H1 (cell line): ENCODE measurements at regions not wholly inside any gene's neighbourhood (a gene's known extent, or its start where the extent isn't known, plus 50 kb on each side); places are given as distances from the start of the nearest gene placed in this dataset.

Experiments
- BCL11A ChIP-seq, 2 experiments: IDR thresholded peaks; one replicate each; pipeline ENCODE4 v1.6.1; 2011; ENCODE audit warnings: low read depth in 2 of 2, low read length in 2 of 2, mild to moderate bottlenecking in 2 of 2
- BRCA1 ChIP-seq: IDR thresholded peaks from 2 replicates; pipeline ENCODE4 v1.6.1; 2012; ENCODE audit warnings: low read depth, low read length, improper control_type of control experiment
- CEBPB ChIP-seq: IDR thresholded peaks from 2 replicates; pipeline ENCODE4 v1.6.1; 2012; ENCODE audit warnings: low read depth, low read length
- CHD2 ChIP-seq: IDR thresholded peaks from 2 replicates; pipeline ENCODE4 v1.6.1; 2012; ENCODE audit warnings: low read length, improper control_type of control experiment
- CREB1 ChIP-seq: IDR thresholded peaks from 2 replicates; pipeline ENCODE4 v1.6.1; 2012; ENCODE audit warnings: inconsistent platforms
- EP300 ChIP-seq, 2 experiments: IDR thresholded peaks; 1 replicate in 1 of 2; 2 replicates in 1 of 2; pipeline ENCODE4 v1.6.1; 2011 to 2012; ENCODE audit warnings: low read depth in 2 of 2, low read length in 2 of 2, mild to moderate bottlenecking in 2 of 2, borderline replicate concordance in 1 of 2, inconsistent platforms in 1 of 2, moderate library complexity in 1 of 2
- FOSL1 ChIP-seq: IDR thresholded peaks from 2 replicates; pipeline ENCODE4 v1.6.1; 2011; ENCODE audit warnings: mild to moderate bottlenecking, low read depth, low read length, moderate library complexity; ENCODE audit not compliant: insufficient read depth
- GABPA ChIP-seq: IDR thresholded peaks from 2 replicates; pipeline ENCODE4 v1.6.1; 2011; ENCODE audit warnings: mild to moderate bottlenecking, low read length, moderate library complexity, borderline replicate concordance; ENCODE audit not compliant: insufficient read depth
- HDAC6 ChIP-seq: IDR thresholded peaks from one replicate; pipeline ENCODE4 v1.7.1; 2012; ENCODE audit warnings: low read depth, mild to moderate bottlenecking, inconsistent platforms, low read length, moderate library complexity
- POLR2A ChIP-seq, 2 experiments: IDR thresholded peaks; 1 replicate in 1 of 2; 2 replicates in 1 of 2; pipeline ENCODE4 v1.6.1; 2011; ENCODE audit warnings: low read depth in 2 of 2, low read length in 2 of 2, mild to moderate bottlenecking in 2 of 2; ENCODE audit errors: control extremely low read depth in 1 of 2
- RNF2 ChIP-seq: fragments of 200-900, 300-1000 bp; sonication (generic); IDR thresholded peaks from 2 replicates; pipeline ENCODE4 v1.7.1; 2016; ENCODE audit warnings: borderline replicate concordance, low read depth, mild to moderate bottlenecking, antibody characterized with exemption, low read length; ENCODE audit not compliant: poor library complexity, severe bottlenecking; ENCODE audit errors: missing control alignments
- TF ChIP-seq, protein P1 (sequence below): fragments of 300-600 bp; sonication (generic); IDR thresholded peaks from 2 replicates; pipeline ENCODE4 v1.7.1; 2012; ENCODE audit warnings: low read length, moderate library complexity, mild to moderate bottlenecking, inconsistent platforms; ENCODE audit not compliant: insufficient replicate concordance

DNA sequence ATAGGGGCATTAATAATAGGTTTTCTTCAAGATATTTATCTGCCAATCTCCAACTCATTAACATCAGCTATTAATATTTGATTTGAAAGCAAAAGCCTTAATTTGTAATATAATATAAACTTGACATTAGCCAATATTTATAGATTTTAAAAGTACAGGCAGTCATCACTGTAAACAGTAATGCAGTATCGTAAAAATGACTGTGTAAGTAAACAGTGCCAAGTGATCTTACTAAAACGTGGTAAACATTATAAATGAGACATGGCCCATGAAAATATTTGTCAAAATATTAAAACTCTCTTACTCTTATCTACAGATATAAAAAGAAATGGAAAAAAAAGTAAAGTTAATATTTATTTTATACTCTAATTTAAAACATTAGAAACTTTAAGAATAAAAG is 101.6 kb upstream of the EPHA6 start (continued):
- TF ChIP-seq, protein P1, sequence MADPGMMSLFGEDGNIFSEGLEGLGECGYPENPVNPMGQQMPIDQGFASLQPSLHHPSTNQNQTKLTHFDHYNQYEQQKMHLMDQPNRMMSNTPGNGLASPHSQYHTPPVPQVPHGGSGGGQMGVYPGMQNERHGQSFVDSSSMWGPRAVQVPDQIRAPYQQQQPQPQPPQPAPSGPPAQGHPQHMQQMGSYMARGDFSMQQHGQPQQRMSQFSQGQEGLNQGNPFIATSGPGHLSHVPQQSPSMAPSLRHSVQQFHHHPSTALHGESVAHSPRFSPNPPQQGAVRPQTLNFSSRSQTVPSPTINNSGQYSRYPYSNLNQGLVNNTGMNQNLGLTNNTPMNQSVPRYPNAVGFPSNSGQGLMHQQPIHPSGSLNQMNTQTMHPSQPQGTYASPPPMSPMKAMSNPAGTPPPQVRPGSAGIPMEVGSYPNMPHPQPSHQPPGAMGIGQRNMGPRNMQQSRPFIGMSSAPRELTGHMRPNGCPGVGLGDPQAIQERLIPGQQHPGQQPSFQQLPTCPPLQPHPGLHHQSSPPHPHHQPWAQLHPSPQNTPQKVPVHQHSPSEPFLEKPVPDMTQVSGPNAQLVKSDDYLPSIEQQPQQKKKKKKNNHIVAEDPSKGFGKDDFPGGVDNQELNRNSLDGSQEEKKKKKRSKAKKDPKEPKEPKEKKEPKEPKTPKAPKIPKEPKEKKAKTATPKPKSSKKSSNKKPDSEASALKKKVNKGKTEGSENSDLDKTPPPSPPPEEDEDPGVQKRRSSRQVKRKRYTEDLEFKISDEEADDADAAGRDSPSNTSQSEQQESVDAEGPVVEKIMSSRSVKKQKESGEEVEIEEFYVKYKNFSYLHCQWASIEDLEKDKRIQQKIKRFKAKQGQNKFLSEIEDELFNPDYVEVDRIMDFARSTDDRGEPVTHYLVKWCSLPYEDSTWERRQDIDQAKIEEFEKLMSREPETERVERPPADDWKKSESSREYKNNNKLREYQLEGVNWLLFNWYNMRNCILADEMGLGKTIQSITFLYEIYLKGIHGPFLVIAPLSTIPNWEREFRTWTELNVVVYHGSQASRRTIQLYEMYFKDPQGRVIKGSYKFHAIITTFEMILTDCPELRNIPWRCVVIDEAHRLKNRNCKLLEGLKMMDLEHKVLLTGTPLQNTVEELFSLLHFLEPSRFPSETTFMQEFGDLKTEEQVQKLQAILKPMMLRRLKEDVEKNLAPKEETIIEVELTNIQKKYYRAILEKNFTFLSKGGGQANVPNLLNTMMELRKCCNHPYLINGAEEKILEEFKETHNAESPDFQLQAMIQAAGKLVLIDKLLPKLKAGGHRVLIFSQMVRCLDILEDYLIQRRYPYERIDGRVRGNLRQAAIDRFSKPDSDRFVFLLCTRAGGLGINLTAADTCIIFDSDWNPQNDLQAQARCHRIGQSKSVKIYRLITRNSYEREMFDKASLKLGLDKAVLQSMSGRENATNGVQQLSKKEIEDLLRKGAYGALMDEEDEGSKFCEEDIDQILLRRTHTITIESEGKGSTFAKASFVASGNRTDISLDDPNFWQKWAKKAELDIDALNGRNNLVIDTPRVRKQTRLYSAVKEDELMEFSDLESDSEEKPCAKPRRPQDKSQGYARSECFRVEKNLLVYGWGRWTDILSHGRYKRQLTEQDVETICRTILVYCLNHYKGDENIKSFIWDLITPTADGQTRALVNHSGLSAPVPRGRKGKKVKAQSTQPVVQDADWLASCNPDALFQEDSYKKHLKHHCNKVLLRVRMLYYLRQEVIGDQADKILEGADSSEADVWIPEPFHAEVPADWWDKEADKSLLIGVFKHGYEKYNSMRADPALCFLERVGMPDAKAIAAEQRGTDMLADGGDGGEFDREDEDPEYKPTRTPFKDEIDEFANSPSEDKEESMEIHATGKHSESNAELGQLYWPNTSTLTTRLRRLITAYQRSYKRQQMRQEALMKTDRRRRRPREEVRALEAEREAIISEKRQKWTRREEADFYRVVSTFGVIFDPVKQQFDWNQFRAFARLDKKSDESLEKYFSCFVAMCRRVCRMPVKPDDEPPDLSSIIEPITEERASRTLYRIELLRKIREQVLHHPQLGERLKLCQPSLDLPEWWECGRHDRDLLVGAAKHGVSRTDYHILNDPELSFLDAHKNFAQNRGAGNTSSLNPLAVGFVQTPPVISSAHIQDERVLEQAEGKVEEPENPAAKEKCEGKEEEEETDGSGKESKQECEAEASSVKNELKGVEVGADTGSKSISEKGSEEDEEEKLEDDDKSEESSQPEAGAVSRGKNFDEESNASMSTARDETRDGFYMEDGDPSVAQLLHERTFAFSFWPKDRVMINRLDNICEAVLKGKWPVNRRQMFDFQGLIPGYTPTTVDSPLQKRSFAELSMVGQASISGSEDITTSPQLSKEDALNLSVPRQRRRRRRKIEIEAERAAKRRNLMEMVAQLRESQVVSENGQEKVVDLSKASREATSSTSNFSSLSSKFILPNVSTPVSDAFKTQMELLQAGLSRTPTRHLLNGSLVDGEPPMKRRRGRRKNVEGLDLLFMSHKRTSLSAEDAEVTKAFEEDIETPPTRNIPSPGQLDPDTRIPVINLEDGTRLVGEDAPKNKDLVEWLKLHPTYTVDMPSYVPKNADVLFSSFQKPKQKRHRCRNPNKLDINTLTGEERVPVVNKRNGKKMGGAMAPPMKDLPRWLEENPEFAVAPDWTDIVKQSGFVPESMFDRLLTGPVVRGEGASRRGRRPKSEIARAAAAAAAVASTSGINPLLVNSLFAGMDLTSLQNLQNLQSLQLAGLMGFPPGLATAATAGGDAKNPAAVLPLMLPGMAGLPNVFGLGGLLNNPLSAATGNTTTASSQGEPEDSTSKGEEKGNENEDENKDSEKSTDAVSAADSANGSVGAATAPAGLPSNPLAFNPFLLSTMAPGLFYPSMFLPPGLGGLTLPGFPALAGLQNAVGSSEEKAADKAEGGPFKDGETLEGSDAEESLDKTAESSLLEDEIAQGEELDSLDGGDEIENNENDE, result no peak
- TF ChIP-seq BRCA1 (no peak), GABPA (no peak), RNF2 (no peak), FOSL1 (no peak), EP300 (IDR thresholded peaks at IDR 0.05; ENCODE audit: borderline replicate concordance in 1 of 2, low read depth in 2 of 2, low read length in 2 of 2) (no peak), POLR2A (IDR thresholded peaks at IDR 0.05; ENCODE audit: control extremely low read depth in 1 of 2, low read depth in 2 of 2, low read length in 2 of 2) (no peak), CREB1 (no peak), BCL11A (IDR thresholded peaks at IDR 0.05; ENCODE audit: low read depth in 2 of 2, low read length in 2 of 2) (no peak), CEBPB (no peak), HDAC6 (no peak), CHD2 (no peak)
